ENCODE measurements at regions not wholly inside any gene's neighbourhood (a gene's known extent, or its start where the extent isn't known, plus 50 kb on each side); places are given as distances from the start of the nearest gene placed in this dataset.
"Not testable (repeated sequence)": the region's sequence is repeated elsewhere in the genome, so short reads cannot be mapped to it uniquely, and the experiment has no call there.

DNA sequence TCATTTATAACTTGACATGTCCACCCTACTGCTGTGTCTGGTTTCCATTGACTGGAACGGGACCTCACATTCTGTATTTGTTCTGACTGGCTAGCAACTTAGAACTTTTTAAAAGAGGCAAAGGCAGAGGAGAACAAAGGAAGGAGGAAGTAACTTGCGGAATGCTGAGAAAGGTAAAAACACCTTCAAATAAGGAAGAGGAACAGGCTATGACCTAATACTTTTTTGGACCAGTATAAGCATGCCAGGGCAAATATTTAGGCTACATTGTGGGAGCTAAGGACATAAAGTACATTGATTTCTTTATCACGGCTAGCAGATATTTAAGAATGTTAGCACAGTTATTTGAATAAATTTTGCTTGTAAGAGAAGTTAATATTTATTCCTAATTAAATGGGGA is 240.5 kb downstream of the TLR4 start:
- TF ChIP-seq POLR2AphosphoS5 (IDR thresholded peaks at IDR 0.05; ENCODE audit: low read depth, low read length); TCF7L2 (IDR thresholded peaks at IDR 0.05; ENCODE audit: low read depth, low read length); SIN3A (IDR thresholded peaks at IDR 0.05; ENCODE audit: borderline replicate concordance, insufficient read depth, low read depth, low read length): not testable (repeated sequence)
- TF ChIP-seq, protein P1, sequence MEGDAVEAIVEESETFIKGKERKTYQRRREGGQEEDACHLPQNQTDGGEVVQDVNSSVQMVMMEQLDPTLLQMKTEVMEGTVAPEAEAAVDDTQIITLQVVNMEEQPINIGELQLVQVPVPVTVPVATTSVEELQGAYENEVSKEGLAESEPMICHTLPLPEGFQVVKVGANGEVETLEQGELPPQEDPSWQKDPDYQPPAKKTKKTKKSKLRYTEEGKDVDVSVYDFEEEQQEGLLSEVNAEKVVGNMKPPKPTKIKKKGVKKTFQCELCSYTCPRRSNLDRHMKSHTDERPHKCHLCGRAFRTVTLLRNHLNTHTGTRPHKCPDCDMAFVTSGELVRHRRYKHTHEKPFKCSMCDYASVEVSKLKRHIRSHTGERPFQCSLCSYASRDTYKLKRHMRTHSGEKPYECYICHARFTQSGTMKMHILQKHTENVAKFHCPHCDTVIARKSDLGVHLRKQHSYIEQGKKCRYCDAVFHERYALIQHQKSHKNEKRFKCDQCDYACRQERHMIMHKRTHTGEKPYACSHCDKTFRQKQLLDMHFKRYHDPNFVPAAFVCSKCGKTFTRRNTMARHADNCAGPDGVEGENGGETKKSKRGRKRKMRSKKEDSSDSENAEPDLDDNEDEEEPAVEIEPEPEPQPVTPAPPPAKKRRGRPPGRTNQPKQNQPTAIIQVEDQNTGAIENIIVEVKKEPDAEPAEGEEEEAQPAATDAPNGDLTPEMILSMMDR (IDR thresholded peaks at IDR 0.05) = not testable (repeated sequence)
- TF ChIP-seq, protein P2, sequence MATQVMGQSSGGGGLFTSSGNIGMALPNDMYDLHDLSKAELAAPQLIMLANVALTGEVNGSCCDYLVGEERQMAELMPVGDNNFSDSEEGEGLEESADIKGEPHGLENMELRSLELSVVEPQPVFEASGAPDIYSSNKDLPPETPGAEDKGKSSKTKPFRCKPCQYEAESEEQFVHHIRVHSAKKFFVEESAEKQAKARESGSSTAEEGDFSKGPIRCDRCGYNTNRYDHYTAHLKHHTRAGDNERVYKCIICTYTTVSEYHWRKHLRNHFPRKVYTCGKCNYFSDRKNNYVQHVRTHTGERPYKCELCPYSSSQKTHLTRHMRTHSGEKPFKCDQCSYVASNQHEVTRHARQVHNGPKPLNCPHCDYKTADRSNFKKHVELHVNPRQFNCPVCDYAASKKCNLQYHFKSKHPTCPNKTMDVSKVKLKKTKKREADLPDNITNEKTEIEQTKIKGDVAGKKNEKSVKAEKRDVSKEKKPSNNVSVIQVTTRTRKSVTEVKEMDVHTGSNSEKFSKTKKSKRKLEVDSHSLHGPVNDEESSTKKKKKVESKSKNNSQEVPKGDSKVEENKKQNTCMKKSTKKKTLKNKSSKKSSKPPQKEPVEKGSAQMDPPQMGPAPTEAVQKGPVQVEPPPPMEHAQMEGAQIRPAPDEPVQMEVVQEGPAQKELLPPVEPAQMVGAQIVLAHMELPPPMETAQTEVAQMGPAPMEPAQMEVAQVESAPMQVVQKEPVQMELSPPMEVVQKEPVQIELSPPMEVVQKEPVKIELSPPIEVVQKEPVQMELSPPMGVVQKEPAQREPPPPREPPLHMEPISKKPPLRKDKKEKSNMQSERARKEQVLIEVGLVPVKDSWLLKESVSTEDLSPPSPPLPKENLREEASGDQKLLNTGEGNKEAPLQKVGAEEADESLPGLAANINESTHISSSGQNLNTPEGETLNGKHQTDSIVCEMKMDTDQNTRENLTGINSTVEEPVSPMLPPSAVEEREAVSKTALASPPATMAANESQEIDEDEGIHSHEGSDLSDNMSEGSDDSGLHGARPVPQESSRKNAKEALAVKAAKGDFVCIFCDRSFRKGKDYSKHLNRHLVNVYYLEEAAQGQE (IDR thresholded peaks at IDR 0.05; ENCODE audit: insufficient read depth in 1 of 2, low read depth in 2 of 2, low read length in 1 of 2) = not testable (repeated sequence)

Data from Panc1 (cell line).